ENCODE measurements at regions not wholly inside any gene's neighbourhood (a gene's known extent, or its start where the extent isn't known, plus 50 kb on each side); places are given as distances from the start of the nearest gene placed in this dataset.

DNA sequence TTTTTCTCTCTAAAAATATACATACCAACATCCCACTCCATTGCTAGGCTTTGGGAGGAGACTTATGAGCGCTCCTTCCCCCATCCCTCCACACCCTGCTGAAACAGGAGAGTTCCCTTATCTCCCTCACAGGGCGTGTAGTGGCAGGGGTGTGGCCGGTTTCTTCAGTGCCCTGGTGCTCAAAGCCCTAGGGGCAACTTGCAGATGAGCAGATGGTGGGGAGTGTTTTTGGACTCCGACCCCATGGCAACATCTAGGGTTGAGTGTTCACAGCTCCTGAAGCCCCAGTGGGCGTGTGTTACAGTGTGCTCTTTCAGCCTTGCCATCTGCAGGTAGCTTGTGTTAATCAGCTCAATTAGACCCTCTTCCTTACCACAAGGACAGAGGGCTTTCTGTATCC is 409.5 kb downstream of the MAT2B start:
- no peak for TF ChIP-seq EZH2 (IDR thresholded peaks at IDR 0.05; ENCODE audit: borderline replicate concordance, low read depth, low read length, severe bottlenecking)
- no peak for TF ChIP-seq MYC (IDR thresholded peaks at IDR 0.05; ENCODE audit: low read depth, low read length)
- TF ChIP-seq, protein P1, sequence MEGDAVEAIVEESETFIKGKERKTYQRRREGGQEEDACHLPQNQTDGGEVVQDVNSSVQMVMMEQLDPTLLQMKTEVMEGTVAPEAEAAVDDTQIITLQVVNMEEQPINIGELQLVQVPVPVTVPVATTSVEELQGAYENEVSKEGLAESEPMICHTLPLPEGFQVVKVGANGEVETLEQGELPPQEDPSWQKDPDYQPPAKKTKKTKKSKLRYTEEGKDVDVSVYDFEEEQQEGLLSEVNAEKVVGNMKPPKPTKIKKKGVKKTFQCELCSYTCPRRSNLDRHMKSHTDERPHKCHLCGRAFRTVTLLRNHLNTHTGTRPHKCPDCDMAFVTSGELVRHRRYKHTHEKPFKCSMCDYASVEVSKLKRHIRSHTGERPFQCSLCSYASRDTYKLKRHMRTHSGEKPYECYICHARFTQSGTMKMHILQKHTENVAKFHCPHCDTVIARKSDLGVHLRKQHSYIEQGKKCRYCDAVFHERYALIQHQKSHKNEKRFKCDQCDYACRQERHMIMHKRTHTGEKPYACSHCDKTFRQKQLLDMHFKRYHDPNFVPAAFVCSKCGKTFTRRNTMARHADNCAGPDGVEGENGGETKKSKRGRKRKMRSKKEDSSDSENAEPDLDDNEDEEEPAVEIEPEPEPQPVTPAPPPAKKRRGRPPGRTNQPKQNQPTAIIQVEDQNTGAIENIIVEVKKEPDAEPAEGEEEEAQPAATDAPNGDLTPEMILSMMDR (IDR thresholded peaks at IDR 0.05; ENCODE audit: extremely low read depth in 1 of 2, insufficient read depth in 1 of 2, low read depth in 1 of 2, low read length in 2 of 2): no peak
- no peak for TF ChIP-seq POLR2A (IDR thresholded peaks at IDR 0.05; ENCODE audit: low read depth, low read length)

All from endothelial cell of umbilical vein (primary cell).